Endothelial cell of umbilical vein (primary cell): ENCODE measurements at regions not wholly inside any gene's neighbourhood (a gene's known extent, or its start where the extent isn't known, plus 50 kb on each side); places are given as distances from the start of the nearest gene placed in this dataset.

Experiments
- EZH2 ChIP-seq: IDR thresholded peaks from 2 replicates; pipeline ENCODE4 v1.6.1; 2012; ENCODE audit warnings: borderline replicate concordance, low read depth, mild to moderate bottlenecking, moderate library complexity, low read length, inconsistent platforms; ENCODE audit not compliant: severe bottlenecking
- FOS ChIP-seq: IDR thresholded peaks from 2 replicates; pipeline ENCODE4 v1.6.1; 2011; ENCODE audit warnings: mild to moderate bottlenecking, low read length, moderate library complexity, borderline replicate concordance; ENCODE audit not compliant: insufficient read depth
- JUN ChIP-seq: IDR thresholded peaks from 2 replicates; pipeline ENCODE4 v1.6.1; 2011; ENCODE audit warnings: borderline replicate concordance, low read depth; ENCODE audit not compliant: insufficient read length, insufficient read depth
- POLR2A ChIP-seq: IDR thresholded peaks from 2 replicates; pipeline ENCODE4 v1.6.1; 2012; ENCODE audit warnings: low read depth, mild to moderate bottlenecking, control low read depth, low read length
- POLR2AphosphoS5 ChIP-seq: IDR thresholded peaks from 2 replicates; pipeline ENCODE4 v1.6.1; 2012; ENCODE audit warnings: low read depth, mild to moderate bottlenecking, control low read depth, low read length, moderate library complexity; ENCODE audit not compliant: insufficient read depth
- TF ChIP-seq, protein P1 (sequence below), 2 donors: IDR thresholded peaks; 1 replicate in 1 of 2; 2 replicates in 1 of 2; pipeline ENCODE4 v1.5.1; 2011; ENCODE audit warnings: low read length in 2 of 2, mild to moderate bottlenecking in 2 of 2, moderate library complexity in 2 of 2, control low read depth in 1 of 2, inconsistent platforms in 1 of 2, low read depth in 1 of 2; ENCODE audit not compliant: insufficient read depth in 1 of 2; ENCODE audit errors: extremely low read depth in 1 of 2
- TF ChIP-seq, protein P2 (sequence below): IDR thresholded peaks from 2 replicates; pipeline ENCODE4 v1.6.1; 2011; ENCODE audit not compliant: insufficient read depth, insufficient read length

DNA sequence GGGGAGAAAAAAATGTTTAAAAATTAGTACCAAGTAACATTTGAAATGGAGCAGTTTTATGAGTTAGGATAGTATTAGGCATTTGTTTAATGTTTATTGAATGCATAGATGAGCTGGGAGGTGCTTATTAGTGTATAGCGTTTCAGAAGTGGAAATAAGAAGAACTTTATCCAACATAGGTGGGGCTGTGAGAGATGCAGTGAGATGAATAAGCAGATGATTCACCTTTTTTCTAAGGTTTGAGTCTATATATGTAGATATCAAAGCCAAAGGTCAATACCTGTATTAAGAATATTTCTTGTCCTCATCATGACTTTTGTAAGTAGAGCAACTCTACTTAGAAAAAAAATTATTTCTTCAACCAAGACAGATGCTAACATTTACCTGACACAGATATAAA is 54.6 kb upstream of the POU4F3 start:
- TF ChIP-seq, protein P1, sequence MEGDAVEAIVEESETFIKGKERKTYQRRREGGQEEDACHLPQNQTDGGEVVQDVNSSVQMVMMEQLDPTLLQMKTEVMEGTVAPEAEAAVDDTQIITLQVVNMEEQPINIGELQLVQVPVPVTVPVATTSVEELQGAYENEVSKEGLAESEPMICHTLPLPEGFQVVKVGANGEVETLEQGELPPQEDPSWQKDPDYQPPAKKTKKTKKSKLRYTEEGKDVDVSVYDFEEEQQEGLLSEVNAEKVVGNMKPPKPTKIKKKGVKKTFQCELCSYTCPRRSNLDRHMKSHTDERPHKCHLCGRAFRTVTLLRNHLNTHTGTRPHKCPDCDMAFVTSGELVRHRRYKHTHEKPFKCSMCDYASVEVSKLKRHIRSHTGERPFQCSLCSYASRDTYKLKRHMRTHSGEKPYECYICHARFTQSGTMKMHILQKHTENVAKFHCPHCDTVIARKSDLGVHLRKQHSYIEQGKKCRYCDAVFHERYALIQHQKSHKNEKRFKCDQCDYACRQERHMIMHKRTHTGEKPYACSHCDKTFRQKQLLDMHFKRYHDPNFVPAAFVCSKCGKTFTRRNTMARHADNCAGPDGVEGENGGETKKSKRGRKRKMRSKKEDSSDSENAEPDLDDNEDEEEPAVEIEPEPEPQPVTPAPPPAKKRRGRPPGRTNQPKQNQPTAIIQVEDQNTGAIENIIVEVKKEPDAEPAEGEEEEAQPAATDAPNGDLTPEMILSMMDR (IDR thresholded peaks at IDR 0.05; ENCODE audit: extremely low read depth in 1 of 2, insufficient read depth in 1 of 2, low read depth in 1 of 2, low read length in 2 of 2) = no peak
- TF ChIP-seq JUN (no peak), POLR2A (no peak), POLR2AphosphoS5 (no peak), EZH2 (no peak), FOS (no peak)
- TF ChIP-seq, protein P2, sequence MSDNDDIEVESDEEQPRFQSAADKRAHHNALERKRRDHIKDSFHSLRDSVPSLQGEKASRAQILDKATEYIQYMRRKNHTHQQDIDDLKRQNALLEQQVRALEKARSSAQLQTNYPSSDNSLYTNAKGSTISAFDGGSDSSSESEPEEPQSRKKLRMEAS = no peak
